ENCODE measurements at regions not wholly inside any gene's neighbourhood (a gene's known extent, or its start where the extent isn't known, plus 50 kb on each side); places are given as distances from the start of the nearest gene placed in this dataset.

GRCh38 chr15:87416591-87417257, 839.8 kb downstream of the NTRK3 start:
- H3K79me2 ChIP-seq (ENCODE audit: insufficient read depth, low read length) = no peaks in the 10 kb centered on the region
- H3K36me3 ChIP-seq (ENCODE audit: insufficient read depth, low read length) = no peaks in the 10 kb centered on the region
- H4K20me1 ChIP-seq (ENCODE audit: insufficient read depth, low read length) = no peaks in the 10 kb centered on the region
- no peaks in the 10 kb centered on the region for H3K27me3 ChIP-seq (ENCODE audit: insufficient read depth, low read length, poor library complexity)
- no peak overlapping the region for H3K4me2 ChIP-seq (ENCODE audit: insufficient read depth, low read length)
- TF ChIP-seq, protein P1, sequence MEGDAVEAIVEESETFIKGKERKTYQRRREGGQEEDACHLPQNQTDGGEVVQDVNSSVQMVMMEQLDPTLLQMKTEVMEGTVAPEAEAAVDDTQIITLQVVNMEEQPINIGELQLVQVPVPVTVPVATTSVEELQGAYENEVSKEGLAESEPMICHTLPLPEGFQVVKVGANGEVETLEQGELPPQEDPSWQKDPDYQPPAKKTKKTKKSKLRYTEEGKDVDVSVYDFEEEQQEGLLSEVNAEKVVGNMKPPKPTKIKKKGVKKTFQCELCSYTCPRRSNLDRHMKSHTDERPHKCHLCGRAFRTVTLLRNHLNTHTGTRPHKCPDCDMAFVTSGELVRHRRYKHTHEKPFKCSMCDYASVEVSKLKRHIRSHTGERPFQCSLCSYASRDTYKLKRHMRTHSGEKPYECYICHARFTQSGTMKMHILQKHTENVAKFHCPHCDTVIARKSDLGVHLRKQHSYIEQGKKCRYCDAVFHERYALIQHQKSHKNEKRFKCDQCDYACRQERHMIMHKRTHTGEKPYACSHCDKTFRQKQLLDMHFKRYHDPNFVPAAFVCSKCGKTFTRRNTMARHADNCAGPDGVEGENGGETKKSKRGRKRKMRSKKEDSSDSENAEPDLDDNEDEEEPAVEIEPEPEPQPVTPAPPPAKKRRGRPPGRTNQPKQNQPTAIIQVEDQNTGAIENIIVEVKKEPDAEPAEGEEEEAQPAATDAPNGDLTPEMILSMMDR (IDR thresholded peaks at IDR 0.05; ENCODE audit: borderline replicate concordance, extremely low read depth, low read length, poor library complexity, severe bottlenecking) = no peak
- no peak for TF ChIP-seq EZH2 (IDR thresholded peaks at IDR 0.05; ENCODE audit: borderline replicate concordance, low read depth, low read length, severe bottlenecking)
- no peaks in the 10 kb centered on the region for H3K9me3 ChIP-seq (ENCODE audit: insufficient read depth, low read length, severe bottlenecking)
- H3K27ac ChIP-seq (ENCODE audit: low read length) = no peak overlapping the region
- H3K4me1 ChIP-seq (ENCODE audit: insufficient read depth, low read length) = no peaks in the 10 kb centered on the region
- H3K4me3 ChIP-seq (ENCODE audit: low read depth in 1 of 2, low read length in 2 of 2) = no peak overlapping the region
- H3K9ac ChIP-seq (ENCODE audit: low read depth, low read length) = no peak overlapping the region
- H2AFZ ChIP-seq (ENCODE audit: low read depth, low read length) = no peak overlapping the region
- DNase-seq = no peak
- no peak for ATAC-seq (ENCODE audit: insufficient read depth, low read depth)

GRCh38 chr15:87408902-87409301, 847.6 kb downstream of the NTRK3 start:
- Histone ChIP-seq H3K27ac (ENCODE audit: low read length) (no peak overlapping the region), H2AFZ (ENCODE audit: low read depth, low read length) (no peak overlapping the region), H3K9me3 (ENCODE audit: insufficient read depth, low read length, severe bottlenecking) (no peaks in the 10 kb centered on the region), H3K4me2 (ENCODE audit: insufficient read depth, low read length) (no peak overlapping the region), H4K20me1 (ENCODE audit: insufficient read depth, low read length) (no peaks in the 10 kb centered on the region), H3K36me3 (ENCODE audit: insufficient read depth, low read length) (no peaks in the 10 kb centered on the region), H3K27me3 (ENCODE audit: insufficient read depth, low read length, poor library complexity) (no peaks in the 10 kb centered on the region), H3K4me1 (ENCODE audit: insufficient read depth, low read length) (no peaks in the 10 kb centered on the region), H3K79me2 (ENCODE audit: insufficient read depth, low read length) (no peaks in the 10 kb centered on the region), H3K4me3 (ENCODE audit: low read depth in 1 of 2, low read length in 2 of 2) (no peak overlapping the region), H3K9ac (ENCODE audit: low read depth, low read length) (no peak overlapping the region)
- ATAC-seq (ENCODE audit: insufficient read depth, low read depth) (no peak), DNase-seq (no peak)
- TF ChIP-seq, protein P1 (IDR thresholded peaks at IDR 0.05; ENCODE audit: borderline replicate concordance, extremely low read depth, low read length, poor library complexity, severe bottlenecking) = no peak
- no peak for TF ChIP-seq EZH2 (IDR thresholded peaks at IDR 0.05; ENCODE audit: borderline replicate concordance, low read depth, low read length, severe bottlenecking)

- no peaks in the 10 kb centered on the region for H3K36me3 ChIP-seq (ENCODE audit: insufficient read depth, low read length)
- H2AFZ ChIP-seq (ENCODE audit: low read depth, low read length) = no peak overlapping the region
- DNase-seq (no peak), ATAC-seq (ENCODE audit: insufficient read depth, low read depth) (no peak)
- no peaks in the 10 kb centered on the region for H3K27me3 ChIP-seq (ENCODE audit: insufficient read depth, low read length, poor library complexity)
- no peak overlapping the region for H3K4me2 ChIP-seq (ENCODE audit: insufficient read depth, low read length)
- no peaks in the 10 kb centered on the region for H3K79me2 ChIP-seq (ENCODE audit: insufficient read depth, low read length)
- no peaks in the 10 kb centered on the region for H3K4me1 ChIP-seq (ENCODE audit: insufficient read depth, low read length)
- H3K27ac ChIP-seq (ENCODE audit: low read length) = no peak overlapping the region
- H3K9ac ChIP-seq (ENCODE audit: low read depth, low read length) = no peak overlapping the region
- no peaks in the 10 kb centered on the region for H4K20me1 ChIP-seq (ENCODE audit: insufficient read depth, low read length)
- no peak for TF ChIP-seq EZH2 (IDR thresholded peaks at IDR 0.05; ENCODE audit: borderline replicate concordance, low read depth, low read length, severe bottlenecking)
- TF ChIP-seq, protein P1 (IDR thresholded peaks at IDR 0.05; ENCODE audit: borderline replicate concordance, extremely low read depth, low read length, poor library complexity, severe bottlenecking) = no peak
- H3K9me3 ChIP-seq (ENCODE audit: insufficient read depth, low read length, severe bottlenecking) = no peaks in the 10 kb centered on the region
- no peak overlapping the region for H3K4me3 ChIP-seq (ENCODE audit: low read depth in 1 of 2, low read length in 2 of 2)
Observed at GRCh38 chr15:87403973-87404372, 852.6 kb downstream of the NTRK3 start.
